HEK293T (cell line): ENCODE measurements at regions not wholly inside any gene's neighbourhood (a gene's known extent, or its start where the extent isn't known, plus 50 kb on each side); places are given as distances from the start of the nearest gene placed in this dataset.
A peak's percentile ranks its signal among the peaks of the same experiment; 100 is the strongest.

ENCODE experiments used
- CTCF ChIA-PET: fragments of 350-600 bp; formaldehyde crosslinking; extraction: SDS; loops from one replicate; lab custom pipeline; 2021; ENCODE audit warnings: antibody characterized with exemption, inconsistent platforms; lab: Yijun Ruan, JAX
- POLR2A ChIA-PET: fragments of 350-600 bp; formaldehyde crosslinking; extraction: SDS; loops from one replicate; lab custom pipeline; 2020; ENCODE audit warnings: antibody characterized with exemption, inconsistent platforms; lab: Yijun Ruan, JAX
- DNase-seq: peaks from one replicate; pipeline ENCODE4 v3.0.0; 2012; ENCODE audit warnings: mixed read lengths; ENCODE audit errors: extremely low spot score
- ARNT ChIP-seq: fragments of 450-650 bp; IDR thresholded peaks from 2 replicates; pipeline ENCODE4 v1.6.1; 2017; ENCODE audit warnings: mild to moderate bottlenecking
- BHLHE40 ChIP-seq: fragments of 450-650 bp; IDR thresholded peaks from 2 replicates; pipeline ENCODE4 v1.6.1; 2016; ENCODE audit warnings: mild to moderate bottlenecking, moderate library complexity, borderline replicate concordance
- CTBP1 ChIP-seq: fragments of 450-650 bp; IDR thresholded peaks from 2 replicates; pipeline ENCODE4 v1.6.1; 2016; ENCODE audit warnings: borderline replicate concordance
- ELF4 ChIP-seq: fragments of 450-650 bp; IDR thresholded peaks from 2 replicates; pipeline ENCODE4 v1.6.1; 2017; ENCODE audit warnings: antibody characterized with exemption
- FOXA1 ChIP-seq: fragments of 450-650 bp; IDR thresholded peaks from 2 replicates; pipeline ENCODE4 v1.6.1; 2016; ENCODE audit warnings: mild to moderate bottlenecking
- FOXK2 ChIP-seq: fragments of 450-650 bp; IDR thresholded peaks from 2 replicates; pipeline ENCODE4 v1.6.1; 2016; ENCODE audit warnings: mild to moderate bottlenecking
- FOXM1 ChIP-seq: fragments of 450-650 bp; IDR thresholded peaks from 2 replicates; pipeline ENCODE4 v1.6.1; 2017; ENCODE audit warnings: mild to moderate bottlenecking, borderline replicate concordance
- HDGF ChIP-seq: fragments of 450-650 bp; IDR thresholded peaks from 2 replicates; pipeline ENCODE4 v1.6.1; 2017; ENCODE audit warnings: antibody characterized with exemption, borderline replicate concordance
- L3MBTL2 ChIP-seq: fragments of 450-650 bp; conservative IDR thresholded peaks from 2 replicates; pipeline ENCODE4 v1.6.1; 2016; ENCODE audit warnings: mild to moderate bottlenecking
- LEF1 ChIP-seq: fragments of 450-650 bp; IDR thresholded peaks from 2 replicates; pipeline ENCODE4 v1.6.1; 2017; ENCODE audit warnings: mild to moderate bottlenecking, borderline replicate concordance
- NFRKB ChIP-seq: fragments of 450-650 bp; IDR thresholded peaks from 2 replicates; pipeline ENCODE4 v1.6.1; 2016; ENCODE audit warnings: mild to moderate bottlenecking, moderate library complexity
- SP1 ChIP-seq: fragments of 450-650 bp; IDR thresholded peaks from 2 replicates; pipeline ENCODE4 v1.6.1; 2017
- SUZ12 ChIP-seq: fragments of 450-650 bp; IDR thresholded peaks from 2 replicates; pipeline ENCODE4 v1.6.1; 2016; ENCODE audit warnings: mild to moderate bottlenecking
- TARDBP ChIP-seq: fragments of 450-650 bp; IDR thresholded peaks from 2 replicates; pipeline ENCODE4 v1.6.1; 2016
- ZNF384 ChIP-seq: fragments of 450-650 bp; IDR thresholded peaks from 2 replicates; pipeline ENCODE4 v1.6.1; 2016
- TF ChIP-seq, protein P1 (sequence below): fragments of 450-650 bp; IDR thresholded peaks from 2 replicates; pipeline ENCODE4 v1.6.1; 2016

DNA sequence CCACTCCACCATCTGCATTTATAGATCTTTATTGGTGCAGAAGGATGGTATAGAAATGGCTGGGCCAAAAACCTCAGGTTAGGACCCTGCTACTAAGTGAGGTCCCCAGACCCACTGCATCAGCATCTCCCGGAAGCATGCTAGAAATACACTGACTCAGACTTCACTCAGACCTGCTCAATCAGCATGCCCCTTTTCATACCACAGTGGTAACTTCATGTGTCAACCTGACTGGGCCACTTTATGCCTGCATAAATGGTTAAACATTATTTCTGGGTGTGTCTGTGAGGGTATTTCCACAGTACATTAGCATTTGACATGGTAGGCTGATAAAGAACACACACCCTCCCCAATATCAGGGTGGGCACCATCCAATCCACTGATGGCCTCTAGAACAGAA is 118.6 kb upstream of the VCX3B start:
- POLR2A ChIA-PET: no interaction called here
- DNase-seq: no peak
- no peak for TF ChIP-seq ELF4
- no peak for TF ChIP-seq ZNF384
- no peak for TF ChIP-seq SUZ12
- TF ChIP-seq TARDBP: no peak
- CTCF ChIA-PET: no interaction called here

DNA sequence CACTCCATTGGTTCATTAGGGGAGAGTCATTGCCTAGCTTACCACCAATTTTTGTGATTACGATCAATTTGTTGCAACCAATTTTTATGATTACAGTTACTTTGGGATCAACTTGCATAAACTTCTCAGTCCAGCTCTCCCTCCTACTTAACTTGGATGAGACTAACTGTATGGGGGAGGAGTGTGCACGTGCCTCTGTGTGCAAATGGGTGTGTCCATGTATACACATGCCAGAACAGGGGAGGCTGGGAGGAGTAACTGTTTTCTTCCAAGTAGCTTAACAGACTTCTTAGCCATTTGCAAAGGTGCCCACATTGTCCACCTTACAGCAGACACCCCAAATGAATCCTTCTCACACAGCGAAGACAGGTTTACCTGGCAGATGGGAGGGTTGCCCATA is 117.7 kb upstream of the VCX3B start:
- CTCF ChIA-PET: no interaction called here
- POLR2A ChIA-PET: no interaction called here
- no peak for TF ChIP-seq FOXM1
- no peak for TF ChIP-seq FOXK2
- TF ChIP-seq SUZ12: no peak
- no peak for TF ChIP-seq ELF4
- no peak for DNase-seq

DNA sequence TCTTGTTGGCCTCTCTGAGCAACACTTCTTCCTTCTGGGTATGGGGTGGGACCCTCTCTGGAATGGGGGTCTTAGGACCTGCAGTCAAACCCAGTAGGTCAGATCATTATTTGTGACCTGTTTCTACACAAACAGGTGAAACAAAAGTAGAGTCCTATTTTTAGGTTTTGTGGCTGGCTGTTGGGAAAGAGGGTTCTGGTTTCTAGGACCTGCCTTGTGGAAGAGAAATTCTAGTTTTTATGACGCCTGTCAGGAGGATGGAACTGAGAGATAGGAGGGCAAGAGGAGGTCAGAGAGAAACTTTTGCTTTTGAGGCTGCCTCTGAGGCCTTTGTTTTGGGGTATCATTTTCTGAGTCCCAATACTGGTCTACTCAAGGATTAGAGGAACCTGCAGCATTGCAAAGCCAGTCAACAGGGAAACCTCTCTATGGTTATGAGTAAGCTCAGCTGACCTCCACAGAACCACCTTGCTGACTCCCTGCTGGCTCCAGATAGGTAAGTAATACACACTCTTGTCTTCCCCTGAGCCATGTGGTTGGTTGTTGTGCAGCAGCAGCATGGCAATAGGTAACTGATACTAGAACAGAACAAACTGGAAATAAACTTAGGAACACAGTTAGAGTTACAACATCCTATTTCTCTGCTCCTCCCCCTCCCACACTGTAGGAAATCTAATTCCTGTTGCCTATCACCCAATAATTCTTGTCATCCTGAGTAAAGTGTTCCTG is 114.7 kb upstream of the VCX3B start:
- TF ChIP-seq, protein P1, sequence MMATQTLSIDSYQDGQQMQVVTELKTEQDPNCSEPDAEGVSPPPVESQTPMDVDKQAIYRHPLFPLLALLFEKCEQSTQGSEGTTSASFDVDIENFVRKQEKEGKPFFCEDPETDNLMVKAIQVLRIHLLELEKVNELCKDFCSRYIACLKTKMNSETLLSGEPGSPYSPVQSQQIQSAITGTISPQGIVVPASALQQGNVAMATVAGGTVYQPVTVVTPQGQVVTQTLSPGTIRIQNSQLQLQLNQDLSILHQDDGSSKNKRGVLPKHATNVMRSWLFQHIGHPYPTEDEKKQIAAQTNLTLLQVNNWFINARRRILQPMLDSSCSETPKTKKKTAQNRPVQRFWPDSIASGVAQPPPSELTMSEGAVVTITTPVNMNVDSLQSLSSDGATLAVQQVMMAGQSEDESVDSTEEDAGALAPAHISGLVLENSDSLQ: no peak
- TF ChIP-seq L3MBTL2: no peak
- TF ChIP-seq FOXM1: no peak
- no peak for TF ChIP-seq SP1
- no peak for TF ChIP-seq LEF1
- TF ChIP-seq ZNF384: no peak
- no peak for TF ChIP-seq ARNT
- TF ChIP-seq ELF4: no peak
- TF ChIP-seq FOXA1: no peak
- no peak for TF ChIP-seq NFRKB
- no peak for TF ChIP-seq BHLHE40
- TF ChIP-seq FOXK2: no peak
- TF ChIP-seq HDGF: no peak
- TF ChIP-seq TARDBP: no peak
- TF ChIP-seq CTBP1: no peak
- TF ChIP-seq SUZ12: no peak
- ChIA-PET POLR2A (no interaction called here), CTCF (no interaction called here)
- no peak for DNase-seq

DNA sequence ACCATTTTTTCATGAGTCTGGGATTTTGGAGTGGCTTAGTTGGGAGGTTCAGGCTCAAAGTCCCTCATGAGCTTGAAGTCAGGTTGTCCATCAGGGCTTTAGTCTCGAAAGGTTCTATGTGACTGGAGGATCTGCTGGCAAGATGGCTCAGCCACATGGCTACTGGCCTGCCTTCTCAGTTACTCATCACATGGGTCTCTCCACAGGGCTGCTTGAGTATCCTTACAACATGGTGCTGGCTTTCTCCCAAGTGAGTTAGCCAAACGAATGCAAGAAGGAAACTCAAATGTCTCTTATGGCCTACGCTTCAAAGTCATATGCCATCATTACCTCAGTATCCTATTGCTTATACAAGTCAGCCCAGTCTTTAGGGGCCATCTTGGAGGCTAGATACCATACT is 106.3 kb upstream of the VCX3B start:
- TF ChIP-seq FOXK2: no peak
- TF ChIP-seq SUZ12: no peak
- no peak for TF ChIP-seq CTBP1
- TF ChIP-seq, protein P1: no peak
- no peak for TF ChIP-seq LEF1
- no peak for TF ChIP-seq FOXA1
- TF ChIP-seq NFRKB: no peak
- TF ChIP-seq BHLHE40: no peak
- no peak for TF ChIP-seq HDGF
- TF ChIP-seq TARDBP: no peak
- TF ChIP-seq ARNT: no peak
- TF ChIP-seq FOXM1: no peak
- no peak for TF ChIP-seq SP1
- TF ChIP-seq L3MBTL2: no peak
- TF ChIP-seq ELF4: no peak
- no peak for TF ChIP-seq ZNF384
- CTCF ChIA-PET: no interaction called here
- no peak for DNase-seq
- POLR2A ChIA-PET: no interaction called here

DNA sequence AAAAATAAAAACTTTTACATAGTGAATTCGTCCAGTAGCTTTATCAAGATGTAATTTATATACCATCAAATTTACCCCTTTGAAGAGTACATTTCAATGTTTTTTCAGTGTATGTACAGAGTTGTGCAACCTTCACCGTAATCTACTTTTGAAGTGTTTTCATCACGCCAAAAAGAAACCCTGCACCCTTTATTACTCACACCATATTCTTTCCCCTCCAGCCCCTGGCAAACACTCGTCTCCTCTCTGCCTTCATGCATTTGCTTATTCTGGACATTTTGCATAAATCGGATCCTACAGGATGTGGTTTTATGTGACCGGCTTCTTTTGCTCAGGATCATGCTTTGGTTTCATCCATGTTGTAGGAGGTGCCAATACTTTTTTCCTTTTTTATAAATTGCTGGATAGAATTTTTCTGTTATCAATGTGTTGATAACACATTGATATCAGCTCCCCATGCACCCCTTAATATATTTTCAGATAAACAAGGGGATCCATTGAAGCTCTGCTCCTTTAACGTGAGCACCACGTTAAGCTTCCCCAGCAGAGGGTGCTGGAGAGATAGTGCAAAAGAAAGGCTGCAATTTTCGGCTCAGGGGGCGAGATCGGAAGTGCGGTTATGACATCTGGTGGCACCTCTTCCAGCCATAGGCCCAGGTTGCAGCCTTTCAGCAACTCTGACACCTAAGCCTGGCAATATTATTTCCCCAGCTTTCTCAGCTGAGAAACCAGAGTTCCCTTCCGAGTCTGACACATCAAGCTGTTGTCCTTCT is 100.1 kb upstream of the VCX3B start:
- CTCF ChIA-PET: interaction anchor here (0.6 to 1.1 kb wide), 3 partner anchors 11 to 374 kb away, joined by 3 to 5 read pairs (median 4); no protein-coding TSS in a partner anchor
- POLR2A ChIA-PET: no interaction called here
- TF ChIP-seq SP1 (no peak), BHLHE40 (no peak), LEF1 (no peak), ARNT (no peak), FOXA1 (no peak), TARDBP (no peak), HDGF (no peak), FOXK2 (no peak), L3MBTL2 (no peak), FOXM1 (no peak), ELF4 (no peak), NFRKB (no peak), ZNF384 (no peak)
- TF ChIP-seq, protein P1: no peak
- DNase-seq: peak; percentile 15

DNA sequence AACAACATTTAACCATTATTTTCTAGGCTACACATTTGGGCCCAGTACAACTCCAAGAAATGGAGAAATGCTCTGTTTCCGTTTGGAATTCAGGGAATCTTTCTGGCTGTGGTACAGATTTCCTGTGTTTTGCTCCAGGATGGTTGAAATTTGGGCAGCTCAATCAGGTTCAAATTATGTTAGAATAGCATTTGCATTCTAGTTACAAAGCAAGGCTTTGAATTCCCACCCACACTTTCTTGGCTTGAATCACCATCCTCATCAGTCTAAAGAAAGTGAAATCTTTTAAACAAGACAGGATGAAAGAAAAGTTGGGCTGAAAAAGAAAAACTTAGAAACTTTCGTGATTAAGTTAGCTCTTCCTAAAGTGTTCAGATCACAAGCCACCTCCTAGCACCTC is 98.1 kb upstream of the VCX3B start:
- POLR2A ChIA-PET: no interaction called here
- no peak for DNase-seq
- CTCF ChIA-PET: no interaction called here
- TF ChIP-seq ELF4 (no peak), SP1 (no peak), FOXA1 (no peak), HDGF (no peak), BHLHE40 (no peak), LEF1 (no peak), TARDBP (no peak), CTBP1 (no peak)
